Epithelial cell of proximal tubule (primary cell): ENCODE measurements at regions not wholly inside any gene's neighbourhood (a gene's known extent, or its start where the extent isn't known, plus 50 kb on each side); places are given as distances from the start of the nearest gene placed in this dataset.
A peak's percentile ranks its signal among the peaks of the same experiment; 100 is the strongest.

Experiments
- DNase-seq: peaks from one replicate; pipeline ENCODE4 v3.0.0-alpha.2; 2011; ENCODE audit warnings: low read depth
- H3K4me3 ChIP-seq: 2 replicates; pipeline ENCODE4 v1.5.1; 2011; ENCODE audit warnings: low read depth, mild to moderate bottlenecking, low read length
- CTCF ChIP-seq: conservative IDR thresholded peaks from 2 replicates; pipeline ENCODE4 v1.5.1; 2012; ENCODE audit warnings: low read depth, mild to moderate bottlenecking, low read length

- H3K4me3 ChIP-seq: no peak overlapping the region
- DNase-seq: no peak
- TF ChIP-seq CTCF: no peak
These were observed 68.1 kb upstream of the PLEKHG7 start for GRCh38 chr12:92634730-92635129.

GRCh38 chr12:92634202-92634601 lies 68.6 kb upstream of the PLEKHG7 start:
- DNase-seq: no peak
- no peak overlapping the region for H3K4me3 ChIP-seq
- TF ChIP-seq CTCF: no peak

GRCh38 chr12:92630968-92631367 lies 71.8 kb upstream of the PLEKHG7 start:
- H3K4me3 ChIP-seq: no peak overlapping the region
- TF ChIP-seq CTCF: no peak
- no peak for DNase-seq

GRCh38 chr12:92629349-92630065 lies 73.3 kb upstream of the PLEKHG7 start:
- TF ChIP-seq CTCF: no peak
- DNase-seq: no peak
- no peak overlapping the region for H3K4me3 ChIP-seq

GRCh38 chr12:92628476-92628875 lies 74.3 kb upstream of the PLEKHG7 start:
- no peak for TF ChIP-seq CTCF
- peak; percentile 75 for DNase-seq
- H3K4me3 ChIP-seq: no peak overlapping the region

GRCh38 chr12:92627511-92627910 lies 75.3 kb upstream of the PLEKHG7 start:
- DNase-seq: no peak
- H3K4me3 ChIP-seq: no peak overlapping the region
- no peak for TF ChIP-seq CTCF

GRCh38 chr12:92625639-92626310 lies 77.0 kb upstream of the PLEKHG7 start:
- no peak overlapping the region for H3K4me3 ChIP-seq
- no peak for DNase-seq
- no peak for TF ChIP-seq CTCF
